SJSA1 (cell line): ENCODE measurements at regions not wholly inside any gene's neighbourhood (a gene's known extent, or its start where the extent isn't known, plus 50 kb on each side); places are given as distances from the start of the nearest gene placed in this dataset.
"Not testable (repeated sequence)": the region's sequence is repeated elsewhere in the genome, so short reads cannot be mapped to it uniquely, and the experiment has no call there.

ENCODE experiments used
- DNase-seq, 2 experiments: peaks; one replicate each; pipeline ENCODE4 v3.0.0-alpha.2; 2015 to 2020; ENCODE audit warnings: low spot score in 2 of 2, low read depth in 1 of 2
- H3K27ac ChIP-seq: fragments of 250-450 bp; sonication (Bioruptor Pico); 2 replicates; pipeline ENCODE4 v1.5.1; 2020; ENCODE audit warnings: mild to moderate bottlenecking, moderate library complexity
- H3K27me3 ChIP-seq: fragments of 250-450 bp; sonication (Bioruptor Pico); replicated peaks from 2 replicates; pipeline ENCODE4 v1.5.1; 2020; ENCODE audit warnings: mild to moderate bottlenecking, moderate library complexity
- H3K36me3 ChIP-seq: fragments of 250-450 bp; sonication (Bioruptor Pico); 2 replicates; pipeline ENCODE4 v1.5.1; 2020; ENCODE audit warnings: mild to moderate bottlenecking
- H3K4me1 ChIP-seq: fragments of 250-450 bp; sonication (Bioruptor Pico); replicated peaks from 2 replicates; pipeline ENCODE4 v1.6.1; 2021; ENCODE audit warnings: mild to moderate bottlenecking
- H3K4me3 ChIP-seq: fragments of 250-450 bp; sonication (Bioruptor Pico); 2 replicates; pipeline ENCODE4 v1.5.1; 2020; ENCODE audit warnings: mild to moderate bottlenecking
- H3K9me3 ChIP-seq: fragments of 250-450 bp; sonication (Bioruptor Pico); replicated peaks from 2 replicates; pipeline ENCODE4 v1.5.1; 2020; ENCODE audit warnings: mild to moderate bottlenecking

DNA sequence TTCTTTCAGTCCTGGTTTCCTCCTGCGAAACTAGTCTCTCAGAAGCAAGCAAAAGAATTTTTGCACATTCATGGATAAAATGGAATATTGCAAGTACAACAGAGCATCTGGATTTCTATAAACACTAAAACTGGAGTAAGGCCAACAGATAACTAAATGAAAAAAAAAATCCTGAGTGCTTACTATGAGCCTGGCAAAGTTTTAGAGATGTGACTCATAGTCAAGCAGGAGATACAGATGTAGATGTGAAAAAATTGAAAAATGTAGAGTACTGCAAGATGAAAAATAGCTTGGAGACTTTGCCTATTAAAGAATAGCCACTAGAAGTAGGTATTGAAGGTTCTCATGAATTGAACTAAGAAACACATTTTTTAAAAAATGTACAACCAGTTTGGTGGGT lies 397.4 kb downstream of the OTOL1 start:
- H3K27me3 ChIP-seq, result no peaks in the 10 kb centered on the region
- no peak overlapping the region for H3K4me3 ChIP-seq
- H3K36me3 ChIP-seq, result no peaks in the 10 kb centered on the region
- DNase-seq, result no peak
- H3K27ac ChIP-seq, result no peak overlapping the region
- no peaks in the 10 kb centered on the region for H3K4me1 ChIP-seq
- no peaks in the 10 kb centered on the region; the same call in 1 of the 2 replicates for H3K9me3 ChIP-seq

- no peak for DNase-seq
- H3K9me3 ChIP-seq, result no peaks in the 10 kb centered on the region; the same call in 1 of the 2 replicates
- H3K36me3 ChIP-seq, result no peaks in the 10 kb centered on the region
- H3K27me3 ChIP-seq, result no peaks in the 10 kb centered on the region
- no peaks in the 10 kb centered on the region for H3K4me1 ChIP-seq
- H3K27ac ChIP-seq, result no peak overlapping the region
- no peak overlapping the region for H3K4me3 ChIP-seq
These were observed 398.0 kb downstream of the OTOL1 start for GRCh38 chr3:161894657-161895056.

DNA sequence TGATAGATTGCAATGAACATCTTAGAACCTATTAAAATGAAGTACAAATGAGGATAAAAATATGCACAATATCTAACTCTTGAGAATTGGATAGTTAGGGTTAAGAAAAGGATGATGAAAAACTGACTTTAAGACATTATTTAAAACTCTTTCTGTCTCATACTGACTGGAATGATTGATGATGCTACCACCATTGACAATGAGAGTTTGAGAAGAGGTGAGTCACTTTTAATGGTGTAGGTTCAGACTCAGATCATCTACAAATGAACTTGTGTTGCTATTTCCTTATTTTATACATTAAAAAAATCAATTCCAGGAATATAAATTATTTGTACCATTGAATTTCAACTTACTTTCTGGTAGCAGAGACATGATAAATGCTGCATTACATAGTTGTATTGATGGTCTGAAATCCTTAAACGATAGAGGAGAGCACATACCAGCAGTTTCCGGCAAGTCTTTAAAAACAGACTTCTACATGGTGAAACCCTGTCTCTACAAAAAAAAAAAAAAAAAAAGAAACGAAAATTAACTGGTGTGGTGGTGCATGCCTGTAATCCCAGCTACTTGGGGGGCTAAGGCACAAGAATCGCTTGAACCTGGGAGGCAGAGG lies 409.0 kb downstream of the OTOL1 start:
- Histone ChIP-seq H3K4me3 (no peak overlapping the region), H3K27ac (no peak overlapping the region), H3K4me1 (no peaks in the 10 kb centered on the region), H3K9me3 (peaks cover 3% of the 10 kb centered on the region; the same call in 1 of the 2 replicates), H3K27me3 (no peaks in the 10 kb centered on the region), H3K36me3 (no peaks in the 10 kb centered on the region)
- no peak for DNase-seq

DNA sequence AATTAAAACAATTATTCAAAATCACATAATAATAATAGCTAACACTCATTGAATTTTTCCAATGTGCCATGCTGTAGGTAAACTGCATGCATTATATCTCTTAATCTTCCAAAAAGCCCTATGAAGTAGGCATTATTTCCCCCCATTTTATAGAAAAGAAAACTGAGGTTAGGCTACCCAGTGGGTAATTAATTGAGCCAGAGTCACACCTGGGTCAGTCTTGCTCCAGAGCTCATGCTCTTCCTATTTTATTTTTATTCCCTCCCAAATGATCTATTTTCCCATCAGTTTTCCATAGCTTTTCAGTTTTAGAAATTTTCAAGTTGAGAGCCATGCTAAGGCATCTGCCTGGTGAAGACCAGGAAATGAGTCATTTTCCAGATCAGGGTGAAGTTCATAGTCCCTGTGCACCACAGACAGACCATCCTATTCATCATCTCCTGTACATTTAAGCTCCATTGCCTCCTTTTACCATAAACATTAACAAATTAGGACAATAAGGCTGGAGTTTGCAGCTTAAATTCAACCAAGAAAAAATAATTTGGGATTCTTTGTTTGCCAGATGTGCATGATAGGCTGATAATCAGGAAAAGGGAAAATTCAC lies 417.3 kb downstream of the OTOL1 start:
- H3K9me3 ChIP-seq, result 0 out of 2 replicates have a peak, but pooled peaks cover 3% of the 10 kb centered on the region
- H3K27ac ChIP-seq, result no peak overlapping the region
- H3K4me3 ChIP-seq, result no peak overlapping the region
- H3K36me3 ChIP-seq, result no peaks in the 10 kb centered on the region
- no peaks in the 10 kb centered on the region for H3K27me3 ChIP-seq
- no peaks in the 10 kb centered on the region for H3K4me1 ChIP-seq
- no peak for DNase-seq

DNA sequence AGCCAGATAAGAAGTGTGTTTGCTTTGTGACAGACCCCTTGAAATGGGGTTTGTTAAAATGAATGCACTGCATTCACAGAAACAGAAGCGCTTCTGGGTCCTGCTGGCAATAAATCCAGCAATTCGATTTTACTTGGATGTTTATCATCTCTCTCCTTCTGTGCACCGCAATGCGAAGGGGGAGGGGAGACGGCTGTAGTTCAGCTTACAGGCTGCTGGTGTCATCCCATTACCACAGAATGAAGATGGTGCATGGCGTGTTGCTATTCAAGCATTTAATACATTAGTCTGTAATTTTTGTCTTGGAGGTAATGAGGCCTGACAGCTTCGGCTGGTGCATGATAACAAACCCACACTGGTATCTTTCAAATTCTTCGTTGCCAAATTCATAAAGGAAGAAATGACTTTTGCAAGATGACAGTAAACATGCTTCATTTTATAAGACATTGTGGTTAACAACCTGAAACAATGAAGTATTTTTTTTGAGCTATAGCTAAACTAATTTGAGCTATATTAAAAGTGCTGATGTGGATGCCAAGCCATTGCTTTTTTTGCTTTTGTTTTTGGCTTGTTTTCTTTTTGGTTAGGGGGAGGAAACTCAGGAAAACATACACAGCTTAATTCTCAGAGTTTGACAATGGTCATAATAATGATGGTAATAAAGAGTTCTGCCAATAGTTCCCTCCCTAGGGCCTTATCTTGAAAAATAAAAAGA lies 418.3 kb downstream of the OTOL1 start:
- Histone ChIP-seq H3K27ac (no peak overlapping the region), H3K4me1 (no peaks in the 10 kb centered on the region), H3K9me3 (0 out of 2 replicates have a peak, but pooled peaks cover 3% of the 10 kb centered on the region), H3K4me3 (no peak overlapping the region), H3K27me3 (no peaks in the 10 kb centered on the region), H3K36me3 (no peaks in the 10 kb centered on the region)
- DNase-seq, result no peak

DNA sequence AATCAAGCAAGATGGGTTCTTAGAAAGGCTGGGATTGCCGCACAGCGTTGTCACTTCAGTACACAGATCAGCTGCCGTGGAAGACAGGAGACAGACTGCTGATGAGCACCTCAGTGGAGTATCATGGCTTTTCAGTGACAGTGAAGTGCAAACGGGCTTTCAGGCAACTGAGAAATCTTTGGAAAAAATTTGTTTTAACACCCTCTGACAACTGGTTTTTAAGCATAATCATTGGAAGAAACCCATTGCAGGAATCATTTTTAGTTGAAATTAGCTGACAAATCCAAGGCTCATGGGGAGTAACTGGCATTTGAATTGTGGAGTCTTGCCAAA lies 418.8 kb downstream of the OTOL1 start:
- Histone ChIP-seq H3K4me1 (no peaks in the 10 kb centered on the region), H3K36me3 (no peaks in the 10 kb centered on the region), H3K27ac (no peak overlapping the region), H3K9me3 (0 out of 2 replicates have a peak, but pooled peaks cover 3% of the 10 kb centered on the region), H3K27me3 (no peaks in the 10 kb centered on the region), H3K4me3 (no peak overlapping the region)
- DNase-seq, result no peak

DNA sequence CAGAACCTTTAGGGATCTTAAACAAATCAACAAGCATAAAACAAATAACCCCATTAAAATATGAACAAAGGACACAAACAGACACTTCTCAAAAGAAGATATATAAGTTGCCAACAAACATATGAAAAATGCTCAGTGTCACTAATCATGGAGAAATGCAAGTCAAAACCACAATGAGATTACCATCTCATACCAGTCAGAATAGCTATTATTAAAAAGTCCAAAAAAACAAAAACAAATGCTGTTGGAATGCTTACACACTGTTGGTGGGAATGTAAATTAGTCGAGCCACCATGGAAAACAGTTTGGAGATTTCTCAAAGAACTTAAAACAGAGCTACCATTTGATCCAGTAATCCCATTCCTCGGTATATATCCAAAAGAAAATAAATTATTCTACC lies 423.6 kb downstream of the OTOL1 start:
- DNase-seq, result no peak
- Histone ChIP-seq H3K27ac (no peak overlapping the region), H3K4me1 (no peaks in the 10 kb centered on the region), H3K36me3 (no peaks in the 10 kb centered on the region), H3K9me3 (0 out of 2 replicates have a peak, but pooled peaks cover 3% of the 10 kb centered on the region), H3K27me3 (no peaks in the 10 kb centered on the region), H3K4me3 (no peak overlapping the region)

DNA sequence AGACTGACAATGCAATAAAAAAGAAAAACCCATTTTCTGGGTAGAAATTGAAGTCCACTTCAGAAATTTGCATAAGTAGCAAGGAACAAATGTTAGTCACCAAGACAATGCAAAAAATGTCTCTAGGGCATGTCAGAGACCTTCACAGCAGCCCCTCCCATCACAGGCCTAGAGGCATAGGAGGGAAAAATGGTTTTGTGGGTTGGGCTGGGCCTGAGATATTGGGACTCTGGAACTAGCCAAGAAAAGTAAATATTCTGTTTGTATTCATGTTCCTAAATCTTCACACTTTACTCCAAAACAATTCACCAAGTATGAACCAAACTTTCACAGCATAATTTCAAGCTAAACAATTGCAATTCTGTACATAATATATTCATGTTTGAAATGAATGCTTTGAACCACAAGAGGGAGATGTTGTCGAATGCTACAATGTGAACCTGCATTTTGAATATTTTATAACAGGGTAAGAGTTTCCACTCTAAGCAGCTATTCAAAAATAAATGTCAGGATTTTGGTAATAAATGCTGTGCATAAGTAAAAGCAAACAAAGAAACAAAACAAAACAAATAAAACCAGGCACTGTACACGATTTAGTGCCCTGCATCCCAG lies 429.2 kb downstream of the OTOL1 start:
- H3K9me3 ChIP-seq, result no peaks in the 10 kb centered on the region; the same call in 1 of the 2 replicates
- no peaks in the 10 kb centered on the region for H3K36me3 ChIP-seq
- H3K27ac ChIP-seq, result no peak overlapping the region
- DNase-seq, result no peak
- H3K4me1 ChIP-seq, result no peaks in the 10 kb centered on the region
- H3K4me3 ChIP-seq, result no peak overlapping the region
- H3K27me3 ChIP-seq, result no peaks in the 10 kb centered on the region

DNA sequence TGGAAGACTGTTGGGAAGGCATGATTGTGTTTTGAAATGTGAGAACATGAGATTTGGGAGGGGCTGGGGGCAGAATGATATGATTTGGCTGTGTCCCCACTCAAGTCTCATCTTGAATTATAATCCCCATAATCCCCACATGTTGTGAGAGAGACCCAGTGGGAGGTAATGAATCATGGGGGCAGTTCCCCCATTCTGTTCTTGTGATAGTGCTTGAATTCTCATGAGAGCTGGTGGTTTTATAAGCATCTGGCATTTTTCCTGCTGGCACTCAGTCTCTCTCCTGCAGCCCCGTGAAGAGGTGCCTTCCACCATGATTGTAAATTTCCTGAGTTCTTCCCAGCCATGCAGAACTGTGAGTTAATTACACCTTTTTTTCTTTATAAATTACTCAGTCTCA lies 430.5 kb downstream of the OTOL1 start:
- H3K4me3 ChIP-seq, result no peak overlapping the region
- no peak overlapping the region for H3K27ac ChIP-seq
- no peaks in the 10 kb centered on the region for H3K36me3 ChIP-seq
- no peaks in the 10 kb centered on the region for H3K27me3 ChIP-seq
- no peaks in the 10 kb centered on the region for H3K4me1 ChIP-seq
- H3K9me3 ChIP-seq, result no peaks in the 10 kb centered on the region; the same call in 1 of the 2 replicates
- DNase-seq, result no peak

GRCh38 chr3:161939918-161940620 lies 443.5 kb downstream of the OTOL1 start:
- Histone ChIP-seq H3K27me3 (no peaks in the 10 kb centered on the region), H3K9me3 (0 out of 2 replicates have a peak, but pooled peaks cover 2% of the 10 kb centered on the region), H3K4me1 (no peaks in the 10 kb centered on the region), H3K27ac (no peak overlapping the region), H3K4me3 (no peak overlapping the region), H3K36me3 (no peaks in the 10 kb centered on the region)
- no peak for DNase-seq

DNA sequence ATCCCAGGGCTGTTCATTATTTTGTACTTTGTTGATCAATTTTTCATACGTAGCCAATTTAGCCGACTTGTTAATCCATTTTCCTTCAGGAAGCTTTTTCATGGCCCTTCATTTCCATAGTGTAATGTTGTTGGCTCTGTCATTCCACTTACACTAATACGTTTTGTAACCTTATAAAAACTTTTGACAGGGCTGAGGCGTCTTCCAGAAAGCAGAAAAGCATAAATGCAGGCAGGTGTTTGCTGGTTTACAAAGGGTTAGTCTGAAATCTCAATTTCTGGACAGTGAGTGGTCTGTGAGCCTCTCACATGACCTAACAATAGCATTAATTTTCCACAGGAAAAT lies 444.0 kb downstream of the OTOL1 start:
- Histone ChIP-seq H3K27ac (no peak overlapping the region), H3K4me1 (no peaks in the 10 kb centered on the region), H3K9me3 (0 out of 2 replicates have a peak, but pooled peaks cover 2% of the 10 kb centered on the region), H3K27me3 (no peaks in the 10 kb centered on the region), H3K4me3 (no peak overlapping the region), H3K36me3 (no peaks in the 10 kb centered on the region)
- no peak for DNase-seq

DNA sequence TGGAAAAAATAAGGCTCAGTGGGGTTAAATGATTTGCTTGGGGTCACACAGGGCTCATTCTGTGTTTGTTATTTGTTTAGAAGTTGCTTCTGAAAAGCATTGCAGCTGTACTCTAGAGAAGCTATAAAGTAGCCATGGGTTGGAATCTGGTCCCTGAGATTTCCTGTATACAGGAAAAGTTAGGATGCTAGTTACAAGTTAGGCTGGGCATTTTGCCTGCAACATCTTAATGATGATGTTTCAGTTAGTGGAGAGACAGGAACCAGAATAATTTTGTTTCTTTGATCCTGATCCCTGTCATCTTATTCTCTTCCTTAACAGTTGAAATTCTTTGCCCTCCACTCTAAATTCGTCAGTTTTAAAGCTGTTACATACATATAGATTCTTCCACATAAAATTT lies 445.3 kb downstream of the OTOL1 start:
- Histone ChIP-seq H3K36me3 (no peaks in the 10 kb centered on the region), H3K27me3 (no peaks in the 10 kb centered on the region), H3K27ac (no peak overlapping the region), H3K9me3 (peaks cover 4% of the 10 kb centered on the region; the same call in 1 of the 2 replicates), H3K4me1 (no peaks in the 10 kb centered on the region), H3K4me3 (no peak overlapping the region)
- no peak for DNase-seq

GRCh38 chr3:161943801-161944345 lies 447.3 kb downstream of the OTOL1 start:
- H3K36me3 ChIP-seq, DNase-seq, H3K9me3 ChIP-seq, H3K27me3 ChIP-seq, H3K4me3 ChIP-seq, H3K27ac ChIP-seq, H3K4me1 ChIP-seq: not testable (repeated sequence)
